Adipocyte (in vitro differentiated cells): ENCODE measurements at regions not wholly inside any gene's neighbourhood (a gene's known extent, or its start where the extent isn't known, plus 50 kb on each side); places are given as distances from the start of the nearest gene placed in this dataset.

Source experiments
- DNase-seq: peaks from one replicate; pipeline ENCODE4 v3.0.0-alpha.2; 2015; ENCODE audit warnings: low read depth
- H3K27me3 ChIP-seq: replicated peaks from 2 replicates; pipeline ENCODE4 v1.7.0; 2013; ENCODE audit warnings: mild to moderate bottlenecking, low read length, moderate library complexity; ENCODE audit not compliant: control insufficient read depth, insufficient read depth
- H3K36me3 ChIP-seq: 2 replicates; pipeline ENCODE4 v1.7.0; 2013; ENCODE audit warnings: low read length, mild to moderate bottlenecking, moderate library complexity; ENCODE audit not compliant: control insufficient read depth, insufficient read depth, severe bottlenecking
- H3K4me1 ChIP-seq: 2 replicates; pipeline ENCODE4 v1.7.0; 2013; ENCODE audit warnings: mild to moderate bottlenecking, low read length, moderate library complexity; ENCODE audit not compliant: control insufficient read depth, insufficient read depth
- H3K4me3 ChIP-seq: 2 replicates; pipeline ENCODE4 v1.7.0; 2013; ENCODE audit warnings: mild to moderate bottlenecking, low read length, moderate library complexity
- H3K9ac ChIP-seq: 2 replicates; pipeline ENCODE4 v1.7.0; 2013; ENCODE audit warnings: mild to moderate bottlenecking, low read length, moderate library complexity
- H3K9me3 ChIP-seq: 2 replicates; pipeline ENCODE4 v1.7.0; 2013; ENCODE audit warnings: mild to moderate bottlenecking, low read length, moderate library complexity; ENCODE audit not compliant: control insufficient read depth

DNA sequence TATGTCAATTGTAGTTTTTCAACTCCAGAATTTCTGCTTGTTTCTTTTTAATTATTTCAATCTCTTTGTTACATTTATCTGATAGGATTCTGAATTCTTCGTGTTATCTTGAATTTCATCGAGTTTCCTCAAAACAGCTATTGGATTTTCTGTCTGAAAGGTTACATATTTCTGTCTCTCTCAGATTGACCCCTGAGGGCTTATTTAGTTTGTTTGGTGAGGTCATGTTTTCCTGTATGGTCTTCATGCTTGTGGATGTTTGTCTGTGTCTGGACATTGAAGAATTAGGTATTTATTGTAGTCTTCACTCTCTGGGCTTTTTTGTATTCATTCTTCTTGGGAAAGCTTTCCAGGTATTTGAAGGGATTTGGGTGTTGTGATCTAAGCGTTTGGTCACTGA, 85.6 kb downstream of the SNAPC1 start:
- Histone ChIP-seq H3K36me3 (no peaks in the 10 kb centered on the region), H3K4me1 (no peaks in the 10 kb centered on the region), H3K9ac (no peak overlapping the region), H3K27me3 (no peaks in the 10 kb centered on the region), H3K4me3 (no peak overlapping the region), H3K9me3 (peaks cover 30% of the 10 kb centered on the region)
- no peak for DNase-seq

DNA sequence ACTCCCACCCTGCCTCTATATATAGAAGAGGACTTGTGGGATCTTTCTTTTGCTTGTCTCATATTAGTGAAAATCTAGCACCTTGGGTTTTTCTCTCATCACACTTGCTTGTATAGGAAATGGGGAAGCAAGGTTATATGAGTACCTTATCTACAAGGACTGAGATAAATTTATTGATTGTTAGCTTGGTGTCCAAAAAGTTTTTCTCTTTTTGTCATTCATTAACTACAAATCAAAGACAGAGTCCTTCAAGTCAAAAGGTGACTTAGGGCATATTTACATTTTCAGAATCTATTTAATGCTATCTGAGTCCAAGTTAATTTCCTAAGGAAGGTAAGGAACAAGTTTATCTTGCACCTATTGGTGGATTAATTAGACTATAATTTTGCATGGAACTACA, 92.7 kb downstream of the SNAPC1 start:
- H3K27me3 ChIP-seq, result peaks cover 18% of the 10 kb centered on the region
- H3K4me1 ChIP-seq, result no peaks in the 10 kb centered on the region
- H3K36me3 ChIP-seq, result no peaks in the 10 kb centered on the region
- DNase-seq, result no peak
- H3K9ac ChIP-seq, result no peak overlapping the region
- H3K4me3 ChIP-seq, result no peak overlapping the region
- no peaks in the 10 kb centered on the region for H3K9me3 ChIP-seq

DNA sequence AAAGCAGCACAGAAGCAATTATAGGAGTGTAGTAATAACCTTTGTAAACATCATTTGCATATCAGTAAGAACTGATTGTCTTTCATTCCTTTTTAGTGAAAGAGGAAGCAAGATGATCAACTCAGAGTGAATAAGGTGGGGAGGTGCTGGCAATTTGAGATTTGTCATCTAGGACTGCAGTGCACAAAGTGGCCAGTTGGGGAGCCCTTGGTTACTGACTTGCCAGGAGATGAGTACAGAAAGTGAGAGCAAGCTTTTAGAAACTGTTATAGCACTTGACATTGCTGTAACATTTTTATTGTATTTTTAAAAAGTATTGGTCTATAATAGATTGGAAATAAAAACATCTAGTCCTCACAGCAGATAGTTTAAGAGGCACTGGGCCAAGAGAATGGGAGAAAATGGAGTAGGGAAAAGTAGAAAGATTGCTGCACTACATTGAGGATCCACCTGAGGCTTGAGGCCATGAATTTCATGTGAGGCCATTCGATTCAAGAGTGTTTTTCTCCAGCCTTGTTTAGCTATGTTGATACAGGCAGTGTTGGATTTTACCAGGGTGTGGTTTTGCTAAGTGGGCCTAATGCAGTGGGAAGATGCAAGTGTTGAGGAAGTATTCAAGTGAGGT, 98.2 kb downstream of the SNAPC1 start:
- H3K9me3 ChIP-seq, result peaks cover 6% of the 10 kb centered on the region
- no peak overlapping the region for H3K4me3 ChIP-seq
- no peaks in the 10 kb centered on the region for H3K36me3 ChIP-seq
- H3K4me1 ChIP-seq, result no peaks in the 10 kb centered on the region
- H3K27me3 ChIP-seq, result peaks cover 18% of the 10 kb centered on the region
- peak; percentile 63 for DNase-seq
- H3K9ac ChIP-seq, result no peak overlapping the region

DNA sequence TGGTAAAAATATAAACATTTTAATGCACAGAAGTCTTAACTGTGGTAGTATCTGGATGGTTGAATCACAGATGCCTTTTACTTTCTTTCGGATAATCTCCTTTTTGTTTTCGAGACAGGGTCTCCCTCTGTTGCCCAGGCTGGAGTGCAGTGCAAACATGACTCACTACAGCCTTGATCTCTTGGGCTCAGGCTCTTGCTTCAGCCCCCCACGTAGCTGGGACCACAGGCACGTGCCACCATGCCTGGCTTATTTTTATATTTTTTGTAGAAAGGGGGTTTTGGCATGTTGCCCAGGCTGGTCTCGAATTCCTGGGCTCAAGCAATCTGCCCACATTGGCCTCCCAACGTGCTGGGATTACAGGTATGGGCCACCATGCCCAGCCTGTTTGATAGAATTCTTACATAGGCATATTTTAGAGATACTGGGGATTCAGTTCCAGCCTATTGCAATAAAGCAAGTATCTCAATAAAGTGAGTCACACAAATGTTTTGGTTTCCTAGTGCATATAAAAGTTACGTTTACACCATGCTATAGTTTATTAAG, 99.2 kb downstream of the SNAPC1 start:
- H3K9me3 ChIP-seq, result peaks cover 6% of the 10 kb centered on the region
- no peak overlapping the region for H3K4me3 ChIP-seq
- H3K4me1 ChIP-seq, result no peaks in the 10 kb centered on the region
- no peak overlapping the region for H3K9ac ChIP-seq
- no peak for DNase-seq
- no peaks in the 10 kb centered on the region for H3K36me3 ChIP-seq
- peaks cover 11% of the 10 kb centered on the region for H3K27me3 ChIP-seq

DNA sequence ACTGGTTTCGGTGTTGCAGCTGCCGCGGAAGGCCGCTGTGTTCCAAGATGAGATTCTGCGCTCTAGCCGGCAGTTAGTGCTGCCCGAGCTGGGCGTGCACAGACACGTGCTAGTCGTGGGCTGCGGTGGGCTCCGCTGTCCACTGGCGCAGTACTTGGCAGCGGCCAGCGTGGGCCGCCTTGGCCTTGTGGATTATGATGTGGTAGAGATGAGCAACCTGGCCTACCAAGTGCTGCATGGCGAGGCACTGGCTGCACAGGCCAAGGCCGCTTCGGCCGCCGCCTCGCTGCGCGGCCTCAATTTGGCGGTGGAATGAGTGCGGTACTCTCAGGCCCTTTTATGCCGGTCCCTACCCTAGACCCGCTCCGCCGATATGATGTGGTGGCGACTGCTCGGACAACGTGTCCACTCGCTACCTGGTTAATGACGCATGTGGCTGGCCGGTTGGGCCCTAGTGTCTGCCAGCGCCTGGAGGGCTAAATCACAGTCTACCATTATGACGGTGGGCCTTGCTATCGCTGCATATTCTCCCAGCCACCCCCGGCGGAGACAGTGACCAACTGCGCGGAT, 102.2 kb downstream of the SNAPC1 start:
- Histone ChIP-seq H3K9me3 (peaks cover 6% of the 10 kb centered on the region), H3K4me3 (no peak overlapping the region), H3K4me1 (no peaks in the 10 kb centered on the region), H3K9ac (no peak overlapping the region), H3K27me3 (no peaks in the 10 kb centered on the region), H3K36me3 (no peaks in the 10 kb centered on the region)
- DNase-seq, result no peak

DNA sequence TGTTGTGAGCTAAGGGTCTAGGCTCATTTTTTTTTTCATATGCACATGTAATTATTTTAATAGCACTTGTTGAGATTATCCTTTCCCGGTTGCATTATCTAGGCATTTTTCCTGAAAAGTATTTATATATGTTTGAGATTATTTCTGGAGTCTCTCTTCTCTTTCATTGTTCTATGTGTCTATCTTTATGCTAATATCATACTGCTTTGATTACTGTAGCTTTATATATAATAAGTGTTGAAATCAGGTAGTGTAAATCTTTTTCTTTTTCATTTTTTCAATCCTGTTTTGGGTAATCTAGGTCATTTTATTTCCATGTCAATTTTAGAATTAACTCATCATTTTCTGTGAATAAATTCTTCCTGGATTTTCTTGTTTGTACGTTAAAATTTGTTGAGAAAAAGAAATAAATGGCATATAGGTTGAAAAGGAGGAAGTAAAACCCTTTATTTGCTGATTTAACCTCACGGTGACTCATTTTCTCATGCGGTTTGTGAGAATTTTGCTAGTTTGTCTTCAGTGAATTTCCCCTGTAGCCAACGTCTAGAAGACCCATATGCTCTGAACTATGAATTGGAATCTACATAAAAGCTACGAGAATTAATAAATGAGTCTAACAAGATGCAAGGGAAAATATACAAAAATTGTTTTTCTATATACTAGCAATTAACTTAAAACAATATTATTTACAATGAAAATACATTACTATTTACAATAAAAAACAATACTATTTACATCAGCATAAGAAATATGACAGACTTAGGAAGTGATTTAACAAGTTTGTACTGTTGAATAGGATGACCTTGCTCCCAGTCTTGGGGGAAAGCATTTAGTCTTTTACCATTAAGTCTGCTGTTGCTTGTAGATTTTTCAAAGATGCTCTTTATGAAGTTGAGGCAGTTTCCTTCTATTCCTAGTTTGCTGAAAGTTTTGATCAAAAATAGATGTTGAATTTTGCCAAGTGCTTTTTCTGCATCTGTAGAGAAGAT, 105.0 kb downstream of the SNAPC1 start:
- no peak for DNase-seq
- Histone ChIP-seq H3K9ac (no peak overlapping the region), H3K4me1 (no peaks in the 10 kb centered on the region), H3K27me3 (no peaks in the 10 kb centered on the region), H3K36me3 (no peaks in the 10 kb centered on the region), H3K4me3 (no peak overlapping the region), H3K9me3 (peaks cover 21% of the 10 kb centered on the region)

DNA sequence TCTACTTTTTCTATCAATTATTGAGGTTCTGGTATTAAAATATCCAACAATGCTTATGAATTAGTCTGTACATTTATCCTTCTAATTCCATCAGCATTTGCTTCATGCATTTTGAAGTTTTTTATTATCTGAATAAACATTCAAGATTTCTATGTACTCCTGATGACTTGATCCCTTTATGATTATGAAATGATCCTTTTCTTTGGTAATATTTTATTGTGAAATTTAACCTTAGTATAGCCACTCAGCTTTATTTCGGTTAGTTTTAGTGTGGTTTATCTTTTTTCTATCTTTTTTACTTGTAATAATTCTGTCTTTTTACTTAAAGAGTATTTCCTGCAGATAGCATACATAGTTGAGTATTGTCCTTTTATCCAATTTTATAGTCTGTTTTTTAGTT, 106.6 kb downstream of the SNAPC1 start:
- Histone ChIP-seq H3K36me3 (no peaks in the 10 kb centered on the region), H3K9me3 (peaks cover 15% of the 10 kb centered on the region), H3K9ac (no peak overlapping the region), H3K27me3 (no peaks in the 10 kb centered on the region), H3K4me3 (no peak overlapping the region), H3K4me1 (no peaks in the 10 kb centered on the region)
- DNase-seq, result no peak

DNA sequence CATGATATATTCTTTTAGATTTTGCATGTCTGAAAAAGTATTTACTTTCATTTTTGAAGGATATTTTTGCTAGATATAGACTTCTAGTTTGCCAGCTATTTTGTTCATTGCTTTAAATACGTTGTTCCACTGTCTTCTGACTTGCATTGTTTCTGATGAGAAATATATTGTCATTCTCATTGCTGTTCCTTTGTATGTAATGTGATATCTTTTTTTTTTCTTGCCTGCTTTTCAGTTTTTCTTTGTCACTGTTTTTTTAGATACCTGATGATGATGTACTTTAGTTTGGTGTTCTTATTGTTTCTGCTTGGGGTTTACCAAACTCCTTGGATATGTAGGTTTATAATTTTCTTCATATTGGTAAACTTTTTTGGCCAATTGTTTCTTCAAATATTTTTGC, 107.9 kb downstream of the SNAPC1 start:
- no peak overlapping the region for H3K9ac ChIP-seq
- no peak overlapping the region for H3K4me3 ChIP-seq
- no peak for DNase-seq
- H3K36me3 ChIP-seq, result no peaks in the 10 kb centered on the region
- peaks cover 15% of the 10 kb centered on the region for H3K9me3 ChIP-seq
- no peaks in the 10 kb centered on the region for H3K4me1 ChIP-seq
- no peaks in the 10 kb centered on the region for H3K27me3 ChIP-seq

DNA sequence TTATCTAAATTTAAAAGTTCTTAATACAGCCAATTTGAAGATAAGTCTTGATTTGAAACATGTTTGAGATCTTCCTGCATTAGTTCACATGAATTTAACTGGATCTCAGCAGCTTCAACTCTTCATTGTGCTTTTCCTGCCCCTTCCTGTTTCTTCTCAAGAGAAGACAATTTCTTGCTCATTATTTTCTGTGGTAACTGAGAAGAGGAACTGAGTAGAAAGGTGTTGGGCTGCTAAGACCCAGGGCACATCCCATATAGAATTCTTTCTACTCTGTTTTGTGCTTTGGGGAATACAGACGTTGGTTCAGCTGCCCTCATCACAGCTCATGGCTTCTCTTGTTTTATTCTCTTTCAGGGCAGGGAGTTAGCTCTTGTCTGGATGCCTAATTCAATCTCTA, 110.2 kb downstream of the SNAPC1 start:
- Histone ChIP-seq H3K4me3 (no peak overlapping the region), H3K36me3 (no peaks in the 10 kb centered on the region), H3K9me3 (peaks cover 15% of the 10 kb centered on the region), H3K9ac (no peak overlapping the region), H3K4me1 (no peaks in the 10 kb centered on the region), H3K27me3 (peaks cover 10% of the 10 kb centered on the region)
- DNase-seq, result no peak

DNA sequence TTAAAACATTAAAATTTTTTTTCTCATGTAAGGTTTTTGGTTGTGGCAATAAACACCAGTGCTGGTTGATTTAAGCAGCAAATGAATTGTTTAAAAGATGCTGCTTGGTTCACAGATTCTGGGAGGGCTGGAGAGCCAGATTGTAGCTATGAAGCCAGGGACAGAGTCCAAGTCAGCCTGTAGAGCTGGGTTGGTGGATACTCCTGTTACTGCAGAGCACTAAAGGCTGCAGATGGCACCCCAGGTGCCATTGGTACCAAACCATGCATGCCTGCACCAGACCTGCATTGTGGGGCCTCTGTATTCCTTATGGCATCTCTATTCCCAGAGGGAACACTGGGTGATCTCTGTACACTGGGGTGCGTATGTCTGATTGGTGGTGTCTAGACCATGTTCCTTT, 113.3 kb downstream of the SNAPC1 start:
- Histone ChIP-seq H3K36me3 (no peaks in the 10 kb centered on the region), H3K27me3 (peaks cover 26% of the 10 kb centered on the region), H3K4me3 (no peak overlapping the region), H3K9me3 (peaks cover 9% of the 10 kb centered on the region), H3K4me1 (no peaks in the 10 kb centered on the region), H3K9ac (no peak overlapping the region)
- DNase-seq, result no peak

DNA sequence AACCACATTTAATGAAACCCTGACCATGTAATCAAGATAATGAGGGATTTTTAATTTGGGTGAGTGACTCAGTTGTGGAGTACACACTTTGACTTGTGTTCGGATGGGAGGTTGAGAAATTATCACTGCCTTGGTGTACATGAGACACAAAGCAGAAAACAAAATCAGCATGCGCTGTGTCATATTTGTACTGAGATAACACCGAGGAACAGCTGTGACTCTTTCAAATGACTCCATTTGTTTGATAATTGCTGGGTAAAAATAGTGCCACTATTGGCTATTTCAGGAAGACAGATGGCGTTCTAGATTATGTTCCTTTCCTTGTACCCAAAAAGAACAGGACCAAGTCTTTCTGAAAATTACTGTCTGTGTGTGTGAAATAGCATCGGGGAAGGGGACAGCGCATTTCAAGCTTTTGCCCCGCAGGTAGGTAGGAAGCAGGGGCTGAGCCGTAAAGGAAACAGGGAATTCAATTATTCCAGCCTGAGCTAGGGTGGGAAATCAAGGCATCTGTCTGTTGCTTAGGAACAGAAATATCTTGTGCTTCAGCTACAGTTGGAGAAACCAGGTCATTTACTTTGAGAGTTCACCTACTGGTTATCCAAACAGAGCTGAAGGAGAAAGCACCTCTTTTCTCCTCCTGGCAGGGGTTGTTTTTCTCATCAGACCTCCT, 114.3 kb downstream of the SNAPC1 start:
- Histone ChIP-seq H3K4me3 (no peak overlapping the region), H3K9ac (no peak overlapping the region)

More for the DNA sequence above, 114.3 kb downstream of the SNAPC1 start:
- Histone ChIP-seq H3K9me3 (no peaks in the 10 kb centered on the region), H3K27me3 (peaks cover 31% of the 10 kb centered on the region), H3K36me3 (no peaks in the 10 kb centered on the region), H3K4me1 (no peaks in the 10 kb centered on the region)
- DNase-seq, result no peak
